ENCODE measurements at regions not wholly inside any gene's neighbourhood (a gene's known extent, or its start where the extent isn't known, plus 50 kb on each side); places are given as distances from the start of the nearest gene placed in this dataset.

DNA sequence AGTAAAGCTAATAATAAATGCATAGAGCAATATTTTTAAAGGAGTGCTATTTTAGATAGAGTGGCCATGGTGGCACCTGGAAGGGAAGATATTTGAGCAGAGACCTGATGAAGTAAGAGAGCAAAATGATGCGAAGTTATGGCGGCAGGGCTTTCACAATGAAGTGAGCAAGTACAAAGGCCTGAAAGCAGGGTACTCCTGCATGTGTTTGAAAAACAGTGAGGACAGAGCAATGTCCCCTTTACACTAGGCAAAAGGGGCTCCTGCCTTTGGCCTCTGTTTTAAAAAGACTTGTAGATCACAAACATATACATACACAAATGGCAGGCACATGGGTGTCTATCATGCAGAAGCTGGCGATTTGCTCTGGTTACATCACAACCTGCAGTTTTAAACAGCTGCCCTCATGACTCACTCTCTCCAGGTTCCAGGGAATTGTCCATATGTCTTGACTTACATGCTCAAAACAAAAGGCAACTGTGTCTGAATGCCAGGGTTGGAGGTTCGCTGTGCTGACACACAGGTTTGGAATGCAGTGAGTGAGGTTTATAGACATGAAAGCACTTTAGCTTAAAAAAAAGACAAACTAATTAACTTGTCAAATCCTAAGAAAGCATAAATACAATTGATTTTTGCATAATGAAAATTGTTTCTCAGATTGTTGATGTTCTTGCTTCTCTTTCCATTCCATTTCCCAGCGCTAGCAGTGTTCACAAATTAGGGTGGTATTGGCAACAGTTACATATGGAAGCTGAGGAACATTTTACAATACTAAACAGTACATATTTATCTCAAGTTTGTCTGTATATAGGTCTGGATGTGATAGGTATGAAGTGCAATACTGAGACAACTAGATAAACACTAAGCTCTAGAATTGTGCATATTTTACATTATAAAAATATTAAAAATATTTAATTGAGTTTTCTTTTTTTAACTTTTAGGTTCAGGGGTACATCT, 313.9 kb downstream of the BARHL2 start:
- DNase-seq (ENCODE audit: low read depth): peak; percentile 90
- H3K4me1 ChIP-seq (ENCODE audit: control insufficient read depth, insufficient read depth, low read length): peaks cover 11% of the 10 kb centered on the region
- H3K9me3 ChIP-seq (ENCODE audit: control insufficient read depth, low read length): no peaks in the 10 kb centered on the region
- no peak overlapping the region for H3K4me3 ChIP-seq (ENCODE audit: low read length)
- no peaks in the 10 kb centered on the region for H3K36me3 ChIP-seq (ENCODE audit: control insufficient read depth, insufficient read depth, low read length, severe bottlenecking)
- H3K9ac ChIP-seq (ENCODE audit: low read length): no peak overlapping the region
- H3K27me3 ChIP-seq (replicated peaks; ENCODE audit: control insufficient read depth, insufficient read depth, low read length): peaks cover 4% of the 10 kb centered on the region

DNA sequence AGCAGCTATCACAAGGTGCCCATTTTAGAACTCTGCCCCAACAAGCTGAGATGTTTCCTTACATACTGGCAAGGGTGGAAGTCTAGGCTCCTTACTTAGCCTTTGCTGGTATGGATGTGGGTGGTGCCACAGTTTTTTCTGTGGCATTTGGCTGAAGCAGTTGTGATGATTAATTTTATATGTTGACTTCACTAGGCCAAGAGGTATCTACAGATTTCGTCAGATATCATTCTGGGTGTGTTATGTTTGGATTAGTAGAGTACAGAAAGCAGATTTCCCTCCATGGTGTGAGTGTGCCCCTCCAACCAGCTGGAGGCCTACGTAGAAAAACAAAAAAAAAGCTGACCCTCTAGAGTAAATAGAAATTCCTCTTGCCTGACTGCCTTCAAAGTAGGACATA, 317.0 kb downstream of the BARHL2 start:
- Histone ChIP-seq H3K27me3 (replicated peaks; ENCODE audit: control insufficient read depth, insufficient read depth, low read length) (no peaks in the 10 kb centered on the region), H3K36me3 (ENCODE audit: control insufficient read depth, insufficient read depth, low read length, severe bottlenecking) (no peaks in the 10 kb centered on the region), H3K9me3 (ENCODE audit: control insufficient read depth, low read length) (no peaks in the 10 kb centered on the region), H3K4me1 (ENCODE audit: control insufficient read depth, insufficient read depth, low read length) (peaks cover 11% of the 10 kb centered on the region), H3K4me3 (ENCODE audit: low read length) (no peak overlapping the region), H3K9ac (ENCODE audit: low read length) (no peak overlapping the region)
- peak; percentile 7 for DNase-seq (ENCODE audit: low read depth)

GRCh38 chr1:90396917-90397316, 320.2 kb downstream of the BARHL2 start:
- no peaks in the 10 kb centered on the region for H3K9me3 ChIP-seq (ENCODE audit: control insufficient read depth, low read length)
- no peak overlapping the region for H3K4me3 ChIP-seq (ENCODE audit: low read length)
- no peak overlapping the region for H3K9ac ChIP-seq (ENCODE audit: low read length)
- H3K27me3 ChIP-seq (replicated peaks; ENCODE audit: control insufficient read depth, insufficient read depth, low read length): no peaks in the 10 kb centered on the region
- peaks cover 3% of the 10 kb centered on the region for H3K4me1 ChIP-seq (ENCODE audit: control insufficient read depth, insufficient read depth, low read length)
- no peak for DNase-seq (ENCODE audit: low read depth)
- H3K36me3 ChIP-seq (ENCODE audit: control insufficient read depth, insufficient read depth, low read length, severe bottlenecking): no peaks in the 10 kb centered on the region

GRCh38 chr1:90394247-90394646, 322.9 kb downstream of the BARHL2 start:
- H3K9me3 ChIP-seq (ENCODE audit: control insufficient read depth, low read length): no peaks in the 10 kb centered on the region
- no peak overlapping the region for H3K4me3 ChIP-seq (ENCODE audit: low read length)
- no peaks in the 10 kb centered on the region for H3K27me3 ChIP-seq (replicated peaks; ENCODE audit: control insufficient read depth, insufficient read depth, low read length)
- H3K36me3 ChIP-seq (ENCODE audit: control insufficient read depth, insufficient read depth, low read length, severe bottlenecking): no peaks in the 10 kb centered on the region
- H3K4me1 ChIP-seq (ENCODE audit: control insufficient read depth, insufficient read depth, low read length): no peaks in the 10 kb centered on the region
- DNase-seq (ENCODE audit: low read depth): no peak
- no peak overlapping the region for H3K9ac ChIP-seq (ENCODE audit: low read length)

GRCh38 chr1:90393025-90393424, 324.1 kb downstream of the BARHL2 start:
- Histone ChIP-seq H3K36me3 (ENCODE audit: control insufficient read depth, insufficient read depth, low read length, severe bottlenecking) (no peaks in the 10 kb centered on the region), H3K27me3 (replicated peaks; ENCODE audit: control insufficient read depth, insufficient read depth, low read length) (no peaks in the 10 kb centered on the region), H3K9me3 (ENCODE audit: control insufficient read depth, low read length) (no peaks in the 10 kb centered on the region), H3K4me1 (ENCODE audit: control insufficient read depth, insufficient read depth, low read length) (peaks cover 4% of the 10 kb centered on the region), H3K4me3 (ENCODE audit: low read length) (no peak overlapping the region), H3K9ac (ENCODE audit: low read length) (no peak overlapping the region)
- no peak for DNase-seq (ENCODE audit: low read depth)

DNA sequence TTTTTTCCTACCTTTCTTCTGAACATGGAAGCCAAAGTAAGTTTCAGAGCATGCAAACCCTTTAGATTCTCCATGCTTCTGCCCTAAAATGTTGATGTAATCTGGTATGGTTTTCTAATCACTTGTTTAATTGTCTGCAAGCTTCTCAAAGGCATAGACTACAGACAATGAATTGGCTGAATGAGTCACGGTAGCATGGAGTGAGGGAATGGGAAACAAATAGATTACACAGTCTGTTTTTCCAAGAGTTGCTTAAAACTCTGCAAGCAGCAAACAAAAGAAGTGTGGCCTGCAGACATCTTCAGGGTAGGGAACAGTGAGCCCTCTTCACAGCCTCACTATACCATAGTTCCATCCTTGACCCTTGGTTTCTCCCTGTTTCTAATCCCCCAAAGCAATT, 326.0 kb downstream of the BARHL2 start:
- Histone ChIP-seq H3K4me3 (ENCODE audit: low read length) (no peak overlapping the region), H3K36me3 (ENCODE audit: control insufficient read depth, insufficient read depth, low read length, severe bottlenecking) (no peaks in the 10 kb centered on the region), H3K9ac (ENCODE audit: low read length) (no peak overlapping the region), H3K9me3 (ENCODE audit: control insufficient read depth, low read length) (no peaks in the 10 kb centered on the region), H3K4me1 (ENCODE audit: control insufficient read depth, insufficient read depth, low read length) (peaks cover 21% of the 10 kb centered on the region), H3K27me3 (replicated peaks; ENCODE audit: control insufficient read depth, insufficient read depth, low read length) (no peaks in the 10 kb centered on the region)
- DNase-seq (ENCODE audit: low read depth): peak; percentile 10

DNA sequence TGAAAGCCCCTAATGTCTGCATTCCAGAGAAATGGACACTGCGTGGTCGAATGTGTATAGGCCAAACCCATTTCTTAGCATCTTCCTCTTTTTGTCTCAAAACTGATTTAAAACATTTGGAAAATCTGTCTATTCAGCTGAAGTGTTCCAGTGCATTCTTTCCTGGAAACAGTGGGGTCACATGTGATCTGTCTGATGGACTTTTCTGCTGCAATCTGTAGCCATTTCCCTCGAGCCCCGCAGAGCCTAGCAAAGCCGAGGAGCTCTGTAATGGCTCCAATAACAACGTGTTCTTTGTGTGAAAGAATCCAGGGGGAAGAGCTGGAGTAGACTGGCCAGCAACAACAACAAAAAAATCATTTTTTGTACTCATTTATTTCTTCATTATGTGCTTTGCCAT, 329.3 kb downstream of the BARHL2 start:
- H3K9ac ChIP-seq (ENCODE audit: low read length): peak overlapping the region; percentile 69
- no peaks in the 10 kb centered on the region for H3K9me3 ChIP-seq (ENCODE audit: control insufficient read depth, low read length)
- peaks cover 21% of the 10 kb centered on the region for H3K4me1 ChIP-seq (ENCODE audit: control insufficient read depth, insufficient read depth, low read length)
- no peaks in the 10 kb centered on the region for H3K36me3 ChIP-seq (ENCODE audit: control insufficient read depth, insufficient read depth, low read length, severe bottlenecking)
- H3K4me3 ChIP-seq (ENCODE audit: low read length): peak overlapping the region; percentile 24
- DNase-seq (ENCODE audit: low read depth): no peak
- no peaks in the 10 kb centered on the region for H3K27me3 ChIP-seq (replicated peaks; ENCODE audit: control insufficient read depth, insufficient read depth, low read length)

- no peaks in the 10 kb centered on the region for H3K27me3 ChIP-seq (replicated peaks; ENCODE audit: control insufficient read depth, insufficient read depth, low read length)
- peak overlapping the region; percentile 69 for H3K9ac ChIP-seq (ENCODE audit: low read length)
- H3K9me3 ChIP-seq (ENCODE audit: control insufficient read depth, low read length): no peaks in the 10 kb centered on the region
- H3K4me1 ChIP-seq (ENCODE audit: control insufficient read depth, insufficient read depth, low read length): peaks cover 21% of the 10 kb centered on the region
- DNase-seq (ENCODE audit: low read depth): peak; percentile 66
- H3K36me3 ChIP-seq (ENCODE audit: control insufficient read depth, insufficient read depth, low read length, severe bottlenecking): no peaks in the 10 kb centered on the region
- H3K4me3 ChIP-seq (ENCODE audit: low read length): peak overlapping the region; percentile 24
Observed at GRCh38 chr1:90386899-90387720, 330.0 kb downstream of the BARHL2 start.

DNA sequence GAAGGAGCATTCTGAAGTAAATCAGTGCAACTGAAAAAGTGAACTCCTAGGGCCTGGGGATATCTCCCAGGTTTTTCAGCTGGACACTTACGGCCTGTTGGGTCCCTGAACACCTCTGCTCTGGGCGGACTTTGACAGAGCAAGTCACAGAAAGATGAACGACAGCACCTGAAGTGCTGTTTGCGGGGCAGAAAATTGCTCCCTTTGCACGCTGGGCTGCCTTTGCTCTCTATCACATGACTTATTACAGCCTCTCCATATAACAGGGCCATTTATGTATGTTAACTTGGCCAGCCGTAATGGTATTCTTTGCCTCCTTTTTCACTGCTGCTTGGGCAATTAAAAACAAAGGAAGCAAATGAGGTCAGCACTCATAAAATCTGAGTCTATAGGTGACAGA, 332.9 kb downstream of the BARHL2 start:
- DNase-seq (ENCODE audit: low read depth): no peak
- peaks cover 21% of the 10 kb centered on the region for H3K4me1 ChIP-seq (ENCODE audit: control insufficient read depth, insufficient read depth, low read length)
- no peaks in the 10 kb centered on the region for H3K36me3 ChIP-seq (ENCODE audit: control insufficient read depth, insufficient read depth, low read length, severe bottlenecking)
- H3K9ac ChIP-seq (ENCODE audit: low read length): no peak overlapping the region
- H3K4me3 ChIP-seq (ENCODE audit: low read length): no peak overlapping the region
- H3K27me3 ChIP-seq (replicated peaks; ENCODE audit: control insufficient read depth, insufficient read depth, low read length): no peaks in the 10 kb centered on the region
- no peaks in the 10 kb centered on the region for H3K9me3 ChIP-seq (ENCODE audit: control insufficient read depth, low read length)

- H3K9me3 ChIP-seq (ENCODE audit: control insufficient read depth, low read length): peaks cover 6% of the 10 kb centered on the region
- H3K27me3 ChIP-seq (replicated peaks; ENCODE audit: control insufficient read depth, insufficient read depth, low read length): no peaks in the 10 kb centered on the region
- peaks cover 9% of the 10 kb centered on the region for H3K4me1 ChIP-seq (ENCODE audit: control insufficient read depth, insufficient read depth, low read length)
- no peak overlapping the region for H3K4me3 ChIP-seq (ENCODE audit: low read length)
- no peak overlapping the region for H3K9ac ChIP-seq (ENCODE audit: low read length)
- H3K36me3 ChIP-seq (ENCODE audit: control insufficient read depth, insufficient read depth, low read length, severe bottlenecking): no peaks in the 10 kb centered on the region
- no peak for DNase-seq (ENCODE audit: low read depth)
Observed at GRCh38 chr1:90382161-90382560, 334.9 kb downstream of the BARHL2 start.

GRCh38 chr1:90381598-90381997, 335.5 kb downstream of the BARHL2 start:
- Histone ChIP-seq H3K9ac (ENCODE audit: low read length) (no peak overlapping the region), H3K4me1 (ENCODE audit: control insufficient read depth, insufficient read depth, low read length) (peaks cover 3% of the 10 kb centered on the region), H3K27me3 (replicated peaks; ENCODE audit: control insufficient read depth, insufficient read depth, low read length) (no peaks in the 10 kb centered on the region), H3K9me3 (ENCODE audit: control insufficient read depth, low read length) (peaks cover 6% of the 10 kb centered on the region), H3K36me3 (ENCODE audit: control insufficient read depth, insufficient read depth, low read length, severe bottlenecking) (no peaks in the 10 kb centered on the region), H3K4me3 (ENCODE audit: low read length) (no peak overlapping the region)
- no peak for DNase-seq (ENCODE audit: low read depth)

Measured in adipocyte (in vitro differentiated cells).